Fibroblast of lung (primary cell): ENCODE measurements at regions not wholly inside any gene's neighbourhood (a gene's known extent, or its start where the extent isn't known, plus 50 kb on each side); places are given as distances from the start of the nearest gene placed in this dataset.

ENCODE experiments used
- DNase-seq, 2 donors: peaks; one replicate each; pipeline versions ENCODE4 v3.0.0 to v3.0.0-alpha.2; 2010; ENCODE audit warnings: low read depth in 2 of 2
- H2AFZ ChIP-seq: 2 replicates; pipeline ENCODE4 v1.5.1; 2012; ENCODE audit warnings: low read length, control low read depth, inconsistent platforms
- H3K27ac ChIP-seq: 2 replicates; pipeline ENCODE4 v1.5.1; 2011; ENCODE audit warnings: low read length, control low read depth; ENCODE audit not compliant: insufficient read depth
- H3K27me3 ChIP-seq: 2 replicates; pipeline ENCODE4 v1.5.1; 2011; ENCODE audit warnings: mild to moderate bottlenecking, low read length; ENCODE audit not compliant: control insufficient read depth, insufficient read depth
- H3K36me3 ChIP-seq: 2 replicates; pipeline ENCODE4 v1.5.1; 2011; ENCODE audit warnings: low read length; ENCODE audit not compliant: control insufficient read depth, insufficient read depth
- H3K4me1 ChIP-seq: 2 replicates; pipeline ENCODE4 v1.5.1; 2011; ENCODE audit warnings: low read length; ENCODE audit not compliant: control insufficient read depth, insufficient read depth; ENCODE audit errors: extremely low read depth
- H3K4me2 ChIP-seq: 2 replicates; pipeline ENCODE4 v1.5.1; 2011; ENCODE audit warnings: low read length, control low read depth; ENCODE audit not compliant: insufficient read depth; ENCODE audit errors: extremely low read depth
- H3K4me3 ChIP-seq, 4 experiments: fragments of 200-600 bp in 1 of 4; sonication (generic) in 1 of 4; replicated peaks in 1 of 4; 2 replicates each; pipeline ENCODE4 v1.5.1; 2011 to 2016; ENCODE audit warnings: low read length in 4 of 4, low read depth in 3 of 4, mild to moderate bottlenecking in 3 of 4, control low read depth in 2 of 4, inconsistent platforms in 1 of 4, mixed read lengths in 1 of 4; ENCODE audit not compliant: insufficient read depth in 1 of 4; ENCODE audit errors: control extremely low read depth in 1 of 4
- H3K79me2 ChIP-seq: 2 replicates; pipeline ENCODE4 v1.5.1; 2012; ENCODE audit warnings: mild to moderate bottlenecking, low read length, inconsistent platforms; ENCODE audit not compliant: control insufficient read depth, insufficient read depth
- H3K9ac ChIP-seq: 2 replicates; pipeline ENCODE4 v1.5.1; 2011; ENCODE audit warnings: mild to moderate bottlenecking, low read length, control low read depth; ENCODE audit not compliant: insufficient read depth
- H3K9me3 ChIP-seq: 2 replicates; pipeline ENCODE4 v1.5.1; 2012; ENCODE audit warnings: low read depth, low read length; ENCODE audit not compliant: control insufficient read depth, insufficient read depth
- H4K20me1 ChIP-seq: 2 replicates; pipeline ENCODE4 v1.5.1; 2011; ENCODE audit warnings: low read length; ENCODE audit not compliant: control insufficient read depth, insufficient read depth; ENCODE audit errors: extremely low read depth
- CTCF ChIP-seq, 2 donors: IDR thresholded peaks in 1 of 2; conservative IDR thresholded peaks in 1 of 2; 1 replicate in 1 of 2; 2 replicates in 1 of 2; pipeline ENCODE4 v1.5.1; 2011 to 2012; ENCODE audit warnings: low read length in 2 of 2, control low read depth in 1 of 2, inconsistent platforms in 1 of 2, low read depth in 1 of 2, mild to moderate bottlenecking in 1 of 2
- EZH2 ChIP-seq: IDR thresholded peaks from 2 replicates; pipeline ENCODE4 v1.5.1; 2012; ENCODE audit warnings: low read length, control low read depth, mild to moderate bottlenecking; ENCODE audit errors: missing control alignments

GRCh38 chr10:60490013-60490412 is 100.3 kb upstream of the ANK3 start:
- H3K79me2 ChIP-seq, result no peaks in the 10 kb centered on the region
- H3K9me3 ChIP-seq, result no peaks in the 10 kb centered on the region
- peak overlapping the region; percentile 40 for H3K4me2 ChIP-seq
- peak in 1 of 2 donors; percentile 86 for DNase-seq
- H3K4me3 ChIP-seq, result no peak overlapping the region
- H4K20me1 ChIP-seq, result no peaks in the 10 kb centered on the region
- no peak overlapping the region for H3K9ac ChIP-seq
- H2AFZ ChIP-seq, result no peak overlapping the region
- no peaks in the 10 kb centered on the region for H3K27me3 ChIP-seq
- H3K4me1 ChIP-seq, result no peaks in the 10 kb centered on the region
- no peak for TF ChIP-seq EZH2
- TF ChIP-seq CTCF (conservative IDR thresholded peaks at IDR 0.05 in 1 of 2, IDR thresholded peaks at IDR 0.05 in 1 of 2; ENCODE audit: low read depth in 1 of 2, low read length in 2 of 2), result no peak
- no peak overlapping the region for H3K27ac ChIP-seq
- no peaks in the 10 kb centered on the region for H3K36me3 ChIP-seq

DNA sequence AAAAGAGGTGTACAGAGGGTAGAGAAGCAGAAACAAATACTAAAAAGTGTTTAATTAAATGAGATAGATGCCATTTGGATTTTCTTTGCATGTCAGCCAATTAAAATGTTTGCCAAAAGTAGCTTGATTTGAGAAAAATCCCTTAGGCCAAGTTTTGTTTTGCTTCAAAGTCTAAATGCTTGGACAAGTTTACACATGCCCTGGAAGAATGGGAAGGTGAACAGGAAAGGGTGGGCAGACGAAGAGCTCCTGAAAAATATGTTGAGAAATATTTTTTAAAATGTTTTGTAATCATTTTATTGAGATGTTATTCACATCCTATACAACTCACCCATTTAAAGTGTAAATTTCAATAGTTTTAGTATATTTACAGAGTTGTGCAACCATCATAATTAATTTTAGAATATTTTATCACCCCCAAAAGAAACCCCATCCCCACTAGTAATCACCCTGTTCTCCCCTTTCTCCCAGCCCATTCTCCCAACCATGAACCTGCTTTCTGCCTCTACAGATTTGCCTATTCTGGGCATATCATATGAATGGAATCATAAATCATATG is 98.5 kb upstream of the ANK3 start:
- DNase-seq, result no peak
- Histone ChIP-seq H3K4me2 (no peak overlapping the region), H4K20me1 (no peaks in the 10 kb centered on the region), H3K36me3 (no peaks in the 10 kb centered on the region), H3K4me3 (no peak overlapping the region), H3K27ac (no peak overlapping the region), H2AFZ (no peak overlapping the region), H3K79me2 (no peaks in the 10 kb centered on the region), H3K27me3 (no peaks in the 10 kb centered on the region), H3K9ac (no peak overlapping the region), H3K9me3 (no peaks in the 10 kb centered on the region), H3K4me1 (no peaks in the 10 kb centered on the region)
- TF ChIP-seq EZH2 (no peak), CTCF (conservative IDR thresholded peaks at IDR 0.05 in 1 of 2, IDR thresholded peaks at IDR 0.05 in 1 of 2; ENCODE audit: low read depth in 1 of 2, low read length in 2 of 2) (no peak)

DNA sequence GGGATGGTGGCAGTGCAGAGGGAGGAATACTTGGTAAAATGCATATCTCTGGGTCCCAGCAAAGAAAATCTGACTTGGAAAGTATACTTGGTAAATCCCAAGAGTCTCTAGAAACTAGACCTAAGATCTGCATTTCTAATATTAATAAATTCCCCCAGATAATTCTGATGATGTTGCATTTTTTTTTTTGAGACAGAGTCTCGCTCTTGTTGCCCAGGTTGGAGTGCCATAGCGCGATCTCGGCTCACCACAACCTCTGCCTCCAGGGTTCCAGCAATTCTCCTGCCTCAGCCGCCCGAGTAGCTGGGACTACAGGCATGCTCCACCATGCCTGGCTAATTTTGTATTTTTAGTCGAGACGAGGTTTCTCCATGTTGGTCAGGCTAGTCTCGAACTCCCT is 97.9 kb upstream of the ANK3 start:
- no peak for DNase-seq
- no peaks in the 10 kb centered on the region for H3K4me1 ChIP-seq
- H3K9ac ChIP-seq, result no peak overlapping the region

More for the DNA sequence above, 97.9 kb upstream of the ANK3 start:
- H3K79me2 ChIP-seq, result no peaks in the 10 kb centered on the region
- H3K36me3 ChIP-seq, result no peaks in the 10 kb centered on the region
- H3K4me3 ChIP-seq, result no peak overlapping the region
- H4K20me1 ChIP-seq, result no peaks in the 10 kb centered on the region
- TF ChIP-seq CTCF (conservative IDR thresholded peaks at IDR 0.05 in 1 of 2, IDR thresholded peaks at IDR 0.05 in 1 of 2; ENCODE audit: low read depth in 1 of 2, low read length in 2 of 2), result no peak
- TF ChIP-seq EZH2, result no peak
- H3K9me3 ChIP-seq, result no peaks in the 10 kb centered on the region
- no peak overlapping the region for H3K27ac ChIP-seq
- no peaks in the 10 kb centered on the region for H3K27me3 ChIP-seq
- H2AFZ ChIP-seq, result no peak overlapping the region
- H3K4me2 ChIP-seq, result no peak overlapping the region
